HEK293T (cell line): ENCODE measurements at regions not wholly inside any gene's neighbourhood (a gene's known extent, or its start where the extent isn't known, plus 50 kb on each side); places are given as distances from the start of the nearest gene placed in this dataset.

ENCODE experiments used
- CTCF ChIA-PET: fragments of 350-600 bp; formaldehyde crosslinking; extraction: SDS; loops from one replicate; lab custom pipeline; 2021; ENCODE audit warnings: antibody characterized with exemption, inconsistent platforms; lab: Yijun Ruan, JAX
- POLR2A ChIA-PET: fragments of 350-600 bp; formaldehyde crosslinking; extraction: SDS; loops from one replicate; lab custom pipeline; 2020; ENCODE audit warnings: antibody characterized with exemption, inconsistent platforms; lab: Yijun Ruan, JAX
- DNase-seq: peaks from one replicate; pipeline ENCODE4 v3.0.0; 2012; ENCODE audit warnings: mixed read lengths; ENCODE audit errors: extremely low spot score
- ARNT ChIP-seq: fragments of 450-650 bp; IDR thresholded peaks from 2 replicates; pipeline ENCODE4 v1.6.1; 2017; ENCODE audit warnings: mild to moderate bottlenecking
- BHLHE40 ChIP-seq: fragments of 450-650 bp; IDR thresholded peaks from 2 replicates; pipeline ENCODE4 v1.6.1; 2016; ENCODE audit warnings: mild to moderate bottlenecking, moderate library complexity, borderline replicate concordance
- CTBP1 ChIP-seq: fragments of 450-650 bp; IDR thresholded peaks from 2 replicates; pipeline ENCODE4 v1.6.1; 2016; ENCODE audit warnings: borderline replicate concordance
- ELF4 ChIP-seq: fragments of 450-650 bp; IDR thresholded peaks from 2 replicates; pipeline ENCODE4 v1.6.1; 2017; ENCODE audit warnings: antibody characterized with exemption
- FOXA1 ChIP-seq: fragments of 450-650 bp; IDR thresholded peaks from 2 replicates; pipeline ENCODE4 v1.6.1; 2016; ENCODE audit warnings: mild to moderate bottlenecking
- FOXK2 ChIP-seq: fragments of 450-650 bp; IDR thresholded peaks from 2 replicates; pipeline ENCODE4 v1.6.1; 2016; ENCODE audit warnings: mild to moderate bottlenecking
- FOXM1 ChIP-seq: fragments of 450-650 bp; IDR thresholded peaks from 2 replicates; pipeline ENCODE4 v1.6.1; 2017; ENCODE audit warnings: mild to moderate bottlenecking, borderline replicate concordance
- HDGF ChIP-seq: fragments of 450-650 bp; IDR thresholded peaks from 2 replicates; pipeline ENCODE4 v1.6.1; 2017; ENCODE audit warnings: antibody characterized with exemption, borderline replicate concordance
- L3MBTL2 ChIP-seq: fragments of 450-650 bp; conservative IDR thresholded peaks from 2 replicates; pipeline ENCODE4 v1.6.1; 2016; ENCODE audit warnings: mild to moderate bottlenecking
- LEF1 ChIP-seq: fragments of 450-650 bp; IDR thresholded peaks from 2 replicates; pipeline ENCODE4 v1.6.1; 2017; ENCODE audit warnings: mild to moderate bottlenecking, borderline replicate concordance
- NFRKB ChIP-seq: fragments of 450-650 bp; IDR thresholded peaks from 2 replicates; pipeline ENCODE4 v1.6.1; 2016; ENCODE audit warnings: mild to moderate bottlenecking, moderate library complexity
- PKNOX1 ChIP-seq: fragments of 450-650 bp; IDR thresholded peaks from 2 replicates; pipeline ENCODE4 v1.6.1; 2016
- SP1 ChIP-seq: fragments of 450-650 bp; IDR thresholded peaks from 2 replicates; pipeline ENCODE4 v1.6.1; 2017
- SUZ12 ChIP-seq: fragments of 450-650 bp; IDR thresholded peaks from 2 replicates; pipeline ENCODE4 v1.6.1; 2016; ENCODE audit warnings: mild to moderate bottlenecking
- TARDBP ChIP-seq: fragments of 450-650 bp; IDR thresholded peaks from 2 replicates; pipeline ENCODE4 v1.6.1; 2016
- ZNF384 ChIP-seq: fragments of 450-650 bp; IDR thresholded peaks from 2 replicates; pipeline ENCODE4 v1.6.1; 2016

- TF ChIP-seq BHLHE40 (no peak), HDGF (no peak), ELF4 (no peak), FOXM1 (no peak), SP1 (no peak), FOXK2 (no peak), PKNOX1 (no peak), LEF1 (no peak), ARNT (no peak), NFRKB (no peak), TARDBP (no peak), SUZ12 (no peak), CTBP1 (no peak), ZNF384 (no peak), L3MBTL2 (no peak), FOXA1 (no peak)
- POLR2A ChIA-PET = no interaction called here
- no peak for DNase-seq
- CTCF ChIA-PET = no interaction called here
Observed at GRCh38 chr9:108772301-108772894, 83.4 kb downstream of the ACTL7B start.

GRCh38 chr9:108768744-108769143 is 87.0 kb downstream of the ACTL7B start:
- TF ChIP-seq BHLHE40 (no peak), TARDBP (no peak), PKNOX1 (no peak)
- CTCF ChIA-PET = no interaction called here
- POLR2A ChIA-PET = no interaction called here
- no peak for DNase-seq

GRCh38 chr9:108766626-108767161 is 89.1 kb downstream of the ACTL7B start:
- POLR2A ChIA-PET = no interaction called here

GRCh38 chr9:108765265-108765664 is 90.5 kb downstream of the ACTL7B start:
- TF ChIP-seq HDGF (no peak), NFRKB (no peak), PKNOX1 (no peak), SUZ12 (no peak), FOXM1 (no peak), TARDBP (no peak), LEF1 (no peak), ARNT (no peak), ELF4 (no peak), CTBP1 (no peak), BHLHE40 (no peak), ZNF384 (no peak)
- ChIA-PET POLR2A (no interaction called here), CTCF (no interaction called here)
- DNase-seq = no peak

More at GRCh38 chr9:108766626-108767161, 89.1 kb downstream of the ACTL7B start:
- TF ChIP-seq ELF4 = no peak
- no peak for TF ChIP-seq TARDBP
- TF ChIP-seq SP1 = no peak
- TF ChIP-seq ZNF384 = no peak
- TF ChIP-seq CTBP1 = no peak
- TF ChIP-seq FOXM1 = no peak
- no peak for TF ChIP-seq ARNT
- no peak for TF ChIP-seq PKNOX1
- TF ChIP-seq L3MBTL2 = no peak
- TF ChIP-seq SUZ12 = no peak
- no peak for DNase-seq
- CTCF ChIA-PET = interaction anchor here (0.7 to 1.1 kb wide), 3 partner anchors 8 to 11 kb away, joined by 3 to 5 read pairs (median 4); no protein-coding TSS in a partner anchor

- ChIA-PET CTCF (interaction anchor here (0.6 to 1.8 kb wide), 6 partner anchors 17 to 1340 kb away, joined by 3 to 6 read pairs (median 4); no protein-coding TSS in a partner anchor), POLR2A (no interaction called here)
- no peak for DNase-seq
- TF ChIP-seq LEF1 (no peak), ELF4 (no peak), FOXA1 (no peak), SP1 (no peak), NFRKB (no peak), L3MBTL2 (no peak), TARDBP (no peak), CTBP1 (no peak), FOXM1 (no peak), ZNF384 (no peak), BHLHE40 (no peak), HDGF (no peak), SUZ12 (no peak), FOXK2 (no peak), PKNOX1 (no peak)
Observed at GRCh38 chr9:108762348-108763055, 93.3 kb downstream of the ACTL7B start.
